Vagina (tissue), 2 donors: ENCODE measurements at regions not wholly inside any gene's neighbourhood (a gene's known extent, or its start where the extent isn't known, plus 50 kb on each side); places are given as distances from the start of the nearest gene placed in this dataset.
"Not testable (repeated sequence)": the region's sequence is repeated elsewhere in the genome, so short reads cannot be mapped to it uniquely, and the experiment has no call there.

Experiments used
- DNase-seq, 2 donors: peaks; one replicate each; pipeline ENCODE4 v3.0.0-alpha.2; 2017; ENCODE audit errors: extremely low spot score in 2 of 2
- H3K27ac ChIP-seq: fragments of 200-600 bp; sonication (generic); one replicate; pipeline ENCODE4 v1.5.1; 2019
- H3K27me3 ChIP-seq: fragments of 200-600 bp; sonication (generic); one replicate; pipeline ENCODE4 v1.5.1; 2019
- H3K36me3 ChIP-seq, 2 donors: fragments of 200-600 bp; sonication (generic); one replicate each; pipeline ENCODE4 v1.5.1; 2017 to 2019
- H3K4me1 ChIP-seq: fragments of 200-600 bp; sonication (generic); one replicate; pipeline ENCODE4 v1.5.1; 2019
- H3K4me3 ChIP-seq, 2 donors: fragments of 200-600 bp; sonication (generic); 1 replicate in 1 of 2; 2 replicates in 1 of 2; pipeline ENCODE4 v1.5.1; 2016 to 2019
- H3K9me3 ChIP-seq: fragments of 200-600 bp; sonication (generic); one replicate; pipeline ENCODE4 v1.5.1; 2019
- CTCF ChIP-seq, 3 experiments: fragments of 450-650 bp in 2 of 3; fragments of 200-600 bp in 1 of 3; sonication (generic) in 1 of 3; IDR thresholded peaks; one replicate each; pipeline ENCODE4 v1.5.1; 2017 to 2019; ENCODE audit warnings: antibody characterized with exemption in 3 of 3, mild to moderate bottlenecking in 2 of 3, moderate library complexity in 2 of 3
- POLR2A ChIP-seq, 2 donors: fragments of 450-650 bp; IDR thresholded peaks; one replicate each; pipeline ENCODE4 v1.6.1; 2017; ENCODE audit warnings: antibody characterized with exemption in 2 of 2, mild to moderate bottlenecking in 2 of 2, moderate library complexity in 2 of 2
- POLR2AphosphoS5 ChIP-seq, 2 donors: sonication (generic); formaldehyde crosslinking; IDR thresholded peaks; one replicate each; pipeline ENCODE4 v1.9.0; 2017; ENCODE audit warnings: antibody characterized with exemption in 2 of 2, mild to moderate bottlenecking in 2 of 2, low read depth in 1 of 2; ENCODE audit not compliant: insufficient read depth in 1 of 2
- intact Hi-C: fragments of 100-400 bp; cut with DNase I; formaldehyde crosslinking; loops from one replicate; pipeline ENCODE4 v1.15.1; 2023

- Histone ChIP-seq H3K9me3 (no peaks in the 10 kb centered on the region), H3K27me3 (no peaks in the 10 kb centered on the region), H3K27ac (no peak overlapping the region), H3K36me3 (no peaks in the 10 kb centered on the region), H3K4me1 (no peaks in the 10 kb centered on the region), H3K4me3 (no peak overlapping the region)
- TF ChIP-seq POLR2AphosphoS5 (IDR thresholded peaks at IDR 0.05; ENCODE audit: insufficient read depth in 1 of 2, low read depth in 1 of 2) (no peak), CTCF (IDR thresholded peaks at IDR 0.05) (no peak), POLR2A (IDR thresholded peaks at IDR 0.05) (no peak)
- intact Hi-C loops = no loop called here
- DNase-seq = no peak
Measured at GRCh38 chr9:28976684-28977083, 1403.4 kb upstream of the C9orf72 start.

GRCh38 chr9:28981129-28981528 is 1407.8 kb upstream of the C9orf72 start:
- no peak for DNase-seq
- intact Hi-C loops = no loop called here
- Histone ChIP-seq H3K9me3 (no peaks in the 10 kb centered on the region), H3K4me1 (no peaks in the 10 kb centered on the region), H3K27me3 (no peaks in the 10 kb centered on the region), H3K36me3 (no peaks in the 10 kb centered on the region), H3K4me3 (no peak overlapping the region), H3K27ac (no peak overlapping the region)
- TF ChIP-seq POLR2AphosphoS5 (IDR thresholded peaks at IDR 0.05; ENCODE audit: insufficient read depth in 1 of 2, low read depth in 1 of 2) = no peak
- TF ChIP-seq POLR2A (IDR thresholded peaks at IDR 0.05) = no peak
- TF ChIP-seq CTCF (IDR thresholded peaks at IDR 0.05) = no peak

- no peak for DNase-seq
- Histone ChIP-seq H3K9me3 (no peaks in the 10 kb centered on the region), H3K4me3 (no peak overlapping the region), H3K27me3 (no peaks in the 10 kb centered on the region), H3K36me3 (no peaks in the 10 kb centered on the region), H3K27ac (no peak overlapping the region), H3K4me1 (no peaks in the 10 kb centered on the region)
- intact Hi-C loops = no loop called here
- TF ChIP-seq POLR2AphosphoS5 (IDR thresholded peaks at IDR 0.05; ENCODE audit: insufficient read depth in 1 of 2, low read depth in 1 of 2) (no peak), CTCF (IDR thresholded peaks at IDR 0.05) (no peak), POLR2A (IDR thresholded peaks at IDR 0.05) (no peak)
Measured at GRCh38 chr9:28981711-28982110, 1408.4 kb upstream of the C9orf72 start.

- DNase-seq = no peak
- intact Hi-C loops = no loop called here
- Histone ChIP-seq H3K27ac (no peak overlapping the region), H3K36me3 (no peaks in the 10 kb centered on the region), H3K4me1 (no peaks in the 10 kb centered on the region), H3K9me3 (no peaks in the 10 kb centered on the region), H3K4me3 (no peak overlapping the region), H3K27me3 (no peaks in the 10 kb centered on the region)
- no peak for TF ChIP-seq POLR2AphosphoS5 (IDR thresholded peaks at IDR 0.05; ENCODE audit: insufficient read depth in 1 of 2, low read depth in 1 of 2)
- TF ChIP-seq CTCF (IDR thresholded peaks at IDR 0.05) = no peak
- TF ChIP-seq POLR2A (IDR thresholded peaks at IDR 0.05) = no peak
Measured at GRCh38 chr9:28984016-28984415, 1410.7 kb upstream of the C9orf72 start.

- intact Hi-C loops, H3K4me1 ChIP-seq, H3K4me3 ChIP-seq, H3K27ac ChIP-seq, DNase-seq, H3K27me3 ChIP-seq, H3K9me3 ChIP-seq, H3K36me3 ChIP-seq: not testable (repeated sequence)
Measured at GRCh38 chr9:28990009-28990408, 1416.7 kb upstream of the C9orf72 start.

GRCh38 chr9:28999057-28999456 is 1425.8 kb upstream of the C9orf72 start:
- Histone ChIP-seq H3K4me3 (no peak overlapping the region), H3K36me3 (no peaks in the 10 kb centered on the region), H3K4me1 (no peaks in the 10 kb centered on the region), H3K27me3 (no peaks in the 10 kb centered on the region), H3K9me3 (no peaks in the 10 kb centered on the region), H3K27ac (no peak overlapping the region)
- no peak for DNase-seq
- TF ChIP-seq POLR2A (IDR thresholded peaks at IDR 0.05) = no peak
- TF ChIP-seq POLR2AphosphoS5 (IDR thresholded peaks at IDR 0.05; ENCODE audit: insufficient read depth in 1 of 2, low read depth in 1 of 2) = no peak
- no peak for TF ChIP-seq CTCF (IDR thresholded peaks at IDR 0.05)
- intact Hi-C loops = no loop called here
